Keratinocyte (primary cell): ENCODE measurements at regions not wholly inside any gene's neighbourhood (a gene's known extent, or its start where the extent isn't known, plus 50 kb on each side); places are given as distances from the start of the nearest gene placed in this dataset.

Experiments used
- DNase-seq: peaks from one replicate; pipeline ENCODE4 v3.0.0-alpha.2; 2011; ENCODE audit warnings: low read depth, missing footprints, low spot score
- FAIRE-seq: peaks from 2 replicates; lab custom pipeline; 2011; peaks lifted over from hg19 to GRCh38; lab: Jason Lieb, UNC
- H2AFZ ChIP-seq: 2 replicates; pipeline ENCODE4 v1.6.0; 2012; ENCODE audit warnings: low read length, control low read depth, inconsistent platforms; ENCODE audit not compliant: control insufficient read depth
- H3K27ac ChIP-seq: 2 replicates; pipeline ENCODE4 v1.5.1; 2011; ENCODE audit warnings: low read length; ENCODE audit not compliant: control insufficient read depth, insufficient read depth
- H3K27me3 ChIP-seq: 3 replicates; pipeline ENCODE4 v1.6.0; 2011; ENCODE audit warnings: low read length; ENCODE audit not compliant: control insufficient read depth, insufficient read depth; ENCODE audit errors: extremely low read depth
- H3K36me3 ChIP-seq, 2 experiments: 2 replicates in 1 of 2; 3 replicates in 1 of 2; pipeline ENCODE4 v1.5.1; 2011; ENCODE audit warnings: low read length in 2 of 2, mild to moderate bottlenecking in 1 of 2; ENCODE audit not compliant: control insufficient read depth in 2 of 2, insufficient read depth in 2 of 2; ENCODE audit errors: extremely low read depth in 1 of 2
- H3K4me1 ChIP-seq: 3 replicates; pipeline ENCODE4 v1.5.1; 2011; ENCODE audit warnings: low read length; ENCODE audit not compliant: control insufficient read depth, insufficient read depth; ENCODE audit errors: extremely low read depth
- H3K4me2 ChIP-seq: 3 replicates; pipeline ENCODE4 v1.6.0; 2011; ENCODE audit warnings: low read depth, low read length; ENCODE audit not compliant: control insufficient read depth, insufficient read depth; ENCODE audit errors: extremely low read depth
- H3K4me3 ChIP-seq, 3 experiments: fragments of 200-600 bp in 1 of 3; sonication (generic) in 1 of 3; 2 replicates in 2 of 3; 3 replicates in 1 of 3; pipeline ENCODE4 v1.5.1; 2011 to 2016; ENCODE audit warnings: low read length in 3 of 3, mild to moderate bottlenecking in 3 of 3, control low read depth in 2 of 3, inconsistent platforms in 1 of 3, low read depth in 1 of 3, mixed read lengths in 1 of 3, mixed run types in 1 of 3, moderate library complexity in 1 of 3; ENCODE audit not compliant: control insufficient read depth in 2 of 3, insufficient read depth in 2 of 3; ENCODE audit errors: extremely low read depth in 1 of 3
- H3K79me2 ChIP-seq: 2 replicates; pipeline ENCODE4 v1.6.0; 2012; ENCODE audit warnings: low read length; ENCODE audit not compliant: control insufficient read depth, insufficient read depth
- H3K9ac ChIP-seq: 3 replicates; pipeline ENCODE4 v1.6.0; 2011; ENCODE audit warnings: low read length; ENCODE audit not compliant: control insufficient read depth, insufficient read depth; ENCODE audit errors: extremely low read depth
- H3K9me1 ChIP-seq: 3 replicates; pipeline ENCODE4 v1.6.0; 2011; ENCODE audit warnings: low read length; ENCODE audit not compliant: control insufficient read depth, insufficient read depth; ENCODE audit errors: extremely low read depth
- H3K9me3 ChIP-seq: 2 replicates; pipeline ENCODE4 v1.5.1; 2012; ENCODE audit warnings: low read depth, low read length; ENCODE audit not compliant: control insufficient read depth
- H4K20me1 ChIP-seq: 3 replicates; pipeline ENCODE4 v1.6.0; 2011; ENCODE audit warnings: low read length; ENCODE audit not compliant: control insufficient read depth, insufficient read depth; ENCODE audit errors: extremely low read depth
- EZH2 ChIP-seq: IDR thresholded peaks from one replicate; pipeline ENCODE4 v1.6.1; 2012; ENCODE audit warnings: inconsistent platforms, mild to moderate bottlenecking, low read length, moderate library complexity
- dilution Hi-C: fragments of 300-500 bp; cut with MboI; formaldehyde crosslinking; loops from one replicate; pipeline ENCODE4 v1.7.0; 2020; ENCODE audit warnings: low sequenced_read_pairs; ENCODE audit not compliant: extremely low pct_ligation_motif_present
- TF ChIP-seq, protein P1 (sequence below), 3 experiments: IDR thresholded peaks in 1 of 3; conservative IDR thresholded peaks in 1 of 3; optimal IDR thresholded peaks in 1 of 3; 2 replicates in 2 of 3; 3 replicates in 1 of 3; pipeline versions ENCODE3 to v1.5.1; 2011; ENCODE audit warnings: low read length in 3 of 3, mild to moderate bottlenecking in 3 of 3, moderate library complexity in 2 of 3, control low read depth in 1 of 3, inconsistent platforms in 1 of 3; ENCODE audit not compliant: insufficient read depth in 2 of 3; ENCODE audit errors: extremely low read depth in 1 of 3

- Histone ChIP-seq H3K79me2 (no peaks in the 10 kb centered on the region), H3K9me1 (no peaks in the 10 kb centered on the region), H3K4me1 (no peaks in the 10 kb centered on the region), H3K4me3 (no peak overlapping the region), H3K27ac (no peak overlapping the region), H3K36me3 (no peaks in the 10 kb centered on the region), H3K9ac (no peak overlapping the region), H3K27me3 (no peaks in the 10 kb centered on the region), H3K9me3 (no peaks in the 10 kb centered on the region), H4K20me1 (no peaks in the 10 kb centered on the region), H2AFZ (no peak overlapping the region), H3K4me2 (no peak overlapping the region)
- TF ChIP-seq, protein P1, sequence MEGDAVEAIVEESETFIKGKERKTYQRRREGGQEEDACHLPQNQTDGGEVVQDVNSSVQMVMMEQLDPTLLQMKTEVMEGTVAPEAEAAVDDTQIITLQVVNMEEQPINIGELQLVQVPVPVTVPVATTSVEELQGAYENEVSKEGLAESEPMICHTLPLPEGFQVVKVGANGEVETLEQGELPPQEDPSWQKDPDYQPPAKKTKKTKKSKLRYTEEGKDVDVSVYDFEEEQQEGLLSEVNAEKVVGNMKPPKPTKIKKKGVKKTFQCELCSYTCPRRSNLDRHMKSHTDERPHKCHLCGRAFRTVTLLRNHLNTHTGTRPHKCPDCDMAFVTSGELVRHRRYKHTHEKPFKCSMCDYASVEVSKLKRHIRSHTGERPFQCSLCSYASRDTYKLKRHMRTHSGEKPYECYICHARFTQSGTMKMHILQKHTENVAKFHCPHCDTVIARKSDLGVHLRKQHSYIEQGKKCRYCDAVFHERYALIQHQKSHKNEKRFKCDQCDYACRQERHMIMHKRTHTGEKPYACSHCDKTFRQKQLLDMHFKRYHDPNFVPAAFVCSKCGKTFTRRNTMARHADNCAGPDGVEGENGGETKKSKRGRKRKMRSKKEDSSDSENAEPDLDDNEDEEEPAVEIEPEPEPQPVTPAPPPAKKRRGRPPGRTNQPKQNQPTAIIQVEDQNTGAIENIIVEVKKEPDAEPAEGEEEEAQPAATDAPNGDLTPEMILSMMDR (optimal IDR thresholded peaks at IDR 0.05 in 1 of 3, IDR thresholded peaks at IDR 0.05 in 1 of 3, conservative IDR thresholded peaks at IDR 0.05 in 1 of 3; ENCODE audit: extremely low read depth in 1 of 3, insufficient read depth in 2 of 3, low read length in 3 of 3) = no peak
- no peak for TF ChIP-seq EZH2
- dilution Hi-C loops = no loop called here
- DNase-seq (no peak), FAIRE-seq (no peak)
Measured at GRCh38 chr6:106829451-106829850, 145.1 kb downstream of the CD24 start.

- no peaks in the 10 kb centered on the region for H3K4me1 ChIP-seq
- FAIRE-seq = no peak
- H3K27ac ChIP-seq = no peak overlapping the region
- H3K4me3 ChIP-seq = no peak overlapping the region
- dilution Hi-C loops = no loop called here
- H3K9me1 ChIP-seq = no peaks in the 10 kb centered on the region
- H2AFZ ChIP-seq = no peak overlapping the region
- H3K4me2 ChIP-seq = no peak overlapping the region
- no peak overlapping the region for H3K9ac ChIP-seq
- no peaks in the 10 kb centered on the region for H4K20me1 ChIP-seq
- DNase-seq = no peak
- no peaks in the 10 kb centered on the region for H3K27me3 ChIP-seq
- H3K9me3 ChIP-seq = no peaks in the 10 kb centered on the region
- no peaks in the 10 kb centered on the region for H3K36me3 ChIP-seq
- H3K79me2 ChIP-seq = no peaks in the 10 kb centered on the region
- no peak for TF ChIP-seq EZH2
- TF ChIP-seq, protein P1 (optimal IDR thresholded peaks at IDR 0.05 in 1 of 3, IDR thresholded peaks at IDR 0.05 in 1 of 3, conservative IDR thresholded peaks at IDR 0.05 in 1 of 3; ENCODE audit: extremely low read depth in 1 of 3, insufficient read depth in 2 of 3, low read length in 3 of 3) = no peak
Measured at GRCh38 chr6:106827081-106827480, 147.4 kb downstream of the CD24 start.
